T47D (cell line): ENCODE measurements at regions not wholly inside any gene's neighbourhood (a gene's known extent, or its start where the extent isn't known, plus 50 kb on each side); places are given as distances from the start of the nearest gene placed in this dataset.

Experiments
- DNase-seq, 2 experiments: peaks; one replicate each; pipeline versions ENCODE4 v3.0.0 to v3.0.0-alpha.2; 2011 to 2012; ENCODE audit warnings: low read depth in 1 of 2, low spot score in 1 of 2
- JUND ChIP-seq: IDR thresholded peaks from 2 replicates; pipeline ENCODE4 v1.6.1; 2012; ENCODE audit warnings: low read depth
- in situ Hi-C: cut with HindIII; loops from 2 replicates; pipeline ENCODE4 v1.10.0; 2016; ENCODE audit warnings: low sequenced_read_pairs, low pct_unique_long_range_greater_than_20kb

DNA sequence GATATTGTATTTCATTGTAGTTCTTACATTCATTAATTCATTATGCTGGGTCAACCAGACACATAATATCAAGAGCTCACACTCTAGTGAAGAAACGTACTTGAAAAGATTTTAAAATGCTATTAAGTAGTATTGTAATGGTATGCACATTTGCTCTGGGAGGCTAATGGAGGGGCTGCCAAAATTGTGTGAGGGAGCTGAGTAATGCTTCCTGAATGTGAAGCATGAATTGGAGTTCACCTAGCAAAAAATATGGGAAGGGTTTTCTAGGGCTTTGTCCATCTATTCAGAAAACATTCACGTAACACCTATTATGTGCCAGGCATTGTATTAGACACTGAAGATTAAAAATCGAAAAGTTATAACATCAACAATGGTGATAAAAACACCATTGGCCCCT, 403.8 kb upstream of the PDE3A start:
- no peak for TF ChIP-seq JUND
- DNase-seq = no peak
- in situ Hi-C loops = no loop called here

- no peak for TF ChIP-seq JUND
- in situ Hi-C loops = no loop called here
- DNase-seq = no peak
These were observed 402.9 kb upstream of the PDE3A start for GRCh38 chr12:19965196-19966038.

- no peak for DNase-seq
- TF ChIP-seq JUND = no peak
- in situ Hi-C loops = no loop called here
These were observed 401.3 kb upstream of the PDE3A start for GRCh38 chr12:19967001-19967400.

DNA sequence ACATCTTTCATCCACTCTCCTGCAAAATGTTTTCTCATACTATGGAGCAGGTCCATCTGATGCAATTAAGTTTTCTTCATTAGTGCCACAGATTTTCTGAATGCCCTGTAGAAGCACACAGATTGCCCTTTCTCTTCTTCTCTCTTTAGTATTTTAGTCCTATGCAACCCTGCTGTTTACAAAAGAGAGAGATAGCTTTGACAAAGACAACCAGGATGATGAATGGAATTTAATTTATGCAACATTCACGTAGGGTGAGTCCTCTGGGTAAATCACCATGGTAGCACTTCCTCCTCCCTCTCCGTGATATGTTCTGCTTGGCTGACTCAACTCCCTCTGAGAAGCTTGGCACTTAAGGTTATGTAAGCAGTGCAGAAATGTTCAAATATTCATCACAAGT, 400.9 kb upstream of the PDE3A start:
- in situ Hi-C loops = no loop called here
- no peak for DNase-seq
- no peak for TF ChIP-seq JUND

- no peak for DNase-seq
- no peak for TF ChIP-seq JUND
- in situ Hi-C loops = no loop called here
These were observed 398.2 kb upstream of the PDE3A start for GRCh38 chr12:19970116-19970515.

DNA sequence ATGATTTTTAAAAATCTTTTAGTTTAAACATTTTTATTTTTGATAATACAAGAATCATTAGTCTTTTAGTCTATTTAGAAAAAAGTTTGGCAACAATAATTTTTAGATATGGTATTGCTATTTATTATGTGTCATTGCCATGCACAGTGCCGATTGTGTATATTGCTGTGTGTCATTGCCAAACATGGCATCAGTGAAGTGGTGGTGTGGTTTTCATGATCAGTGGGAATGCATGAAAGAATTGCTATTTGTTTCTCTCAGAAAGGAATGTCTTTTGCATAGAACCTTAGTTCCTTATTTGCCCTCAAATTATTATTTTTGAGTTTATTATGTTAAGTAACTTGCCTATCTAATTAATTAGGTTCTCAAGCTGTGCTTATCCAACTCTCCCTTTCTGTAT, 397.5 kb upstream of the PDE3A start:
- TF ChIP-seq JUND = no peak
- in situ Hi-C loops = no loop called here
- no peak for DNase-seq

- no peak for TF ChIP-seq JUND
- in situ Hi-C loops = no loop called here
- no peak for DNase-seq
These were observed 396.7 kb upstream of the PDE3A start for GRCh38 chr12:19971361-19972280.

DNA sequence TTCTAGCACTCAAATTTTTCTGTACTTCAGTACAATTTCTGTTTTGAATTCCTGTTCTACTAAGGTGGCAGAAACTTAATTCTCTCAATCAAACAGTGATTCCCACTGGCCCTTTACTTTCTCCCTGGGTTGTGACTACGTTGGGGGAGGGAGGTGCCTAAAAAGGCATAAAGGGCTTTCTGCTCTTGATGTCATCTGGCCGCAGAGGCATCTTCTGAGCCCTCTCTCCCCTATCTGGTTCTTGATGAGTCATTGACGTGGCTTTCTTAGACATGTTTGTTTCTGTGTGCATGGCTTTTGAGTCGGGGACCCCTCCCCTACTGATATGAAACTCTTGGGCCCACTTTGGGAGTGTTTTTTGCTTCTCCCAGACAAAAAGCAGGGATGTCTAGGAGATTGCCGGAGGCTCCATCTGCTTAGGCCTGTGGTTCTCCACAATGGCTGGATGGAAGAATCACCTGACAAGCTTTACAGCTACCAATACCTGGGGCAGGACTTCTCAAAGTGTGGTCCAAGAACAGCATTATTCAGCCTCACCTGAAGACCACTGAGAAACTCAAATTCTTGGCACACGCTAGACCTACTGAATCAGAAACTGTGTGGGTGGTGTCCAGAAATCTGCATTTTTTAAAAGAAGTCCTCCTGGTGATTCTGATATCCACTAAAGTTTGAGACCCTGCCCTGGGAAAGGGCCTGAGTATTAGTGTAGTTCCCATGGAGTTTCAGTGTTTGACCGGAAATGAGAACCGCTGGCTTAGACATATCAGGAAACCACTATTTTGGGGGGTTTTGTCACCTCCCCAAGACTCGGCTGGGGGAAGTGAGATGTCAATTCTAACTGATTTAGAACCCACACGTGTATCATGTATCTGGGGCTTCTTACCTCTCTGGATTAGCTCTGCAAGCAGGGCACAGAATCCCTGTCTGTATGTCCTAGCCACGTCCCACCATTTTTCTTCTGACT, 395.7 kb upstream of the PDE3A start:
- in situ Hi-C loops = no loop called here
- DNase-seq = no peak
- no peak for TF ChIP-seq JUND

DNA sequence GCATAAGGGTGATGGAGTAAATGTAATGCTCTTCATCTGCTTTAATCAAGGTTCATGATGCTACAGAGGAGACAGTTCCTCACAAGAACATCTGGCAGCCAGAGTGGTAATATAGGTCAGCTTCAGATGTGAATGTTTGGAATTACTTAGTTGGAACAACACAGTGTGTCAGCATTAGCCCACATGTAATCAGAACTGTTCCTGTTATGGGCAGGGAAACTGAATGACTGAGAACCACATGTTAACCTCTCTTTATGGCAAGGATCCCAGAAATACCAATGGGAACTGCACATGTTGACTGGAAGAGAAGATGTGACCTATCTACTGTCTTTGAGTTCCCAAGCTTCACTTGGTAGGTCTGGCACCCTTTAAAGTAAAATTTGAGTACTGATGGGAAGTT, 390.1 kb upstream of the PDE3A start:
- in situ Hi-C loops = no loop called here
- no peak for DNase-seq
- TF ChIP-seq JUND = no peak

DNA sequence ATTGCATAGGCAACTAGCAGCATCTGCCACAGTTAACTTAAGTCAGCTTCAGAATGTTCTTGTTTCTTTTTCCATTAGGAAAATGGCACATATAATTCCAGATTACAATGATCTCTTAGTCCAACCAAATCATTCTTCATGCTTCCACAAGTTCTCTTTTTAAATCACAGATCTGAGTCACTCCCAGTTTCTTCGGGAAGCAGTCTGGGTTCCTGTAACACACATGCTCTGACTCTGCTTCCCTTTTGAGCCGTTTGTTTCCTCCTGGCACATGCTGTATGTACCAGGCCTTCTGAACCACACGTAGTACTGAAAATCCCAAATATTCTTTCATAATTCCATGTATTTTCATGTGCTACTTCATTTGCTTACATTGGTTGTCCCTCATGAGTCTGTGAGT, 388.8 kb upstream of the PDE3A start:
- TF ChIP-seq JUND = no peak
- no peak for DNase-seq
- in situ Hi-C loops = no loop called here

DNA sequence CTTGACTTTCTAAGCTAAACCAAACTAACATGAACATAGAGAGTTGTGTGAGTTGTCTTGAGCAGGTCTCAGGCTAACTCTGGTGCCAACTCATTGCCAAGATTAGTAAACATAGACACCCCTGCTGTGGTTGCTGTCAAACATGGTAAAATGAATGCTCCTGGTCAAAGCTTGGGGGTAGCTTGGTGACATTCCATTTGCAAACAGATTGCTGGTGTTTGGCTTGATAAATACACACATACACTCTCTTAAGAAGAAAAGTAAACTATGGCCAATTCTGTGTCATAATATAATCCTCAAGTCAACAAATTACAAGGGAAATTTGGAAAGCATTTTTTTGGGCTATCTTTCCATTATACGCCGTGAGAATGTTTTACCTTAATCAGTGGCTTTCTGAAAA, 386.4 kb upstream of the PDE3A start:
- no peak for TF ChIP-seq JUND
- peak in 1 of 2 experiments; percentile 20 for DNase-seq
- in situ Hi-C loops = no loop called here

DNA sequence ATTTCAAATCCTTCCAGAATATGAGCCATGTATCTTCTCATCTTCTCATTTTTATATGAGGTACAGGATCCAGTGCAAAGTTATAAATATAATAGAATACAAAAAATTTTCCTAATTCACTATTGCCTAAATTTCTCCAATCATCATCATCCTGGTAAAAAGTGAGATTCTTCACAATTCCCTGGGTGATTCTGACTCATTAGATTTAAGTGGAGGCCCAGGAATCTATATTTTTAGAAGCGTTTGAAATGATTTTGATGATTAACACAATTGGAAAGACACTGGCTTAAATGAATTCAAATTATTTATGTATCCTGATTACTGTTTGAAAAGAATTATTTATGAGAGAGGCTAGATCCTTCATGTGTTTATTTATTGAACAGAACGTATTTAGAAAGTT, 380.3 kb upstream of the PDE3A start:
- no peak for TF ChIP-seq JUND
- in situ Hi-C loops = no loop called here
- DNase-seq = no peak
